ENCODE measurements at regions not wholly inside any gene's neighbourhood (a gene's known extent, or its start where the extent isn't known, plus 50 kb on each side); places are given as distances from the start of the nearest gene placed in this dataset.

DNA sequence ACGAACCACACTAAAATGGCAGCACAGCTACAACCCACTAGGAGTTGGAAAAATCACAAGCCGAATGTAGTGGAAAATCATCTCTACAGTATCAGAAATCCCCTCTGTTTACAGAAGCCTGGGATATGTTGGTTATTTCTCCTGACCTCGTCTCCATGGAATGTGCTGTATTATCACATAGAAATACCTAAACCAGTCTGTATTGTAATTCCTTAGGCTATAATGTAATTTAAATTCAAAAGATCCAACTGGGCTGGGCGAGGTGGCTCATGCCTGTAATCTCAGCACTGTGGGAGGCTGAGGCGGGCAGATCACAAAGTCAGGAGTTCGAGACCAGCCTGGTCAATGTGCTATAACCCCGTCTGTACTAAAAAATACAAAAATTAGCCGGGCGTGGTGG lies 244.8 kb upstream of the MPDZ start:
- no peak for DNase-seq

- no peak for DNase-seq
Observed at GRCh38 chr9:13520069-13520468, 240.6 kb upstream of the MPDZ start.

DNA sequence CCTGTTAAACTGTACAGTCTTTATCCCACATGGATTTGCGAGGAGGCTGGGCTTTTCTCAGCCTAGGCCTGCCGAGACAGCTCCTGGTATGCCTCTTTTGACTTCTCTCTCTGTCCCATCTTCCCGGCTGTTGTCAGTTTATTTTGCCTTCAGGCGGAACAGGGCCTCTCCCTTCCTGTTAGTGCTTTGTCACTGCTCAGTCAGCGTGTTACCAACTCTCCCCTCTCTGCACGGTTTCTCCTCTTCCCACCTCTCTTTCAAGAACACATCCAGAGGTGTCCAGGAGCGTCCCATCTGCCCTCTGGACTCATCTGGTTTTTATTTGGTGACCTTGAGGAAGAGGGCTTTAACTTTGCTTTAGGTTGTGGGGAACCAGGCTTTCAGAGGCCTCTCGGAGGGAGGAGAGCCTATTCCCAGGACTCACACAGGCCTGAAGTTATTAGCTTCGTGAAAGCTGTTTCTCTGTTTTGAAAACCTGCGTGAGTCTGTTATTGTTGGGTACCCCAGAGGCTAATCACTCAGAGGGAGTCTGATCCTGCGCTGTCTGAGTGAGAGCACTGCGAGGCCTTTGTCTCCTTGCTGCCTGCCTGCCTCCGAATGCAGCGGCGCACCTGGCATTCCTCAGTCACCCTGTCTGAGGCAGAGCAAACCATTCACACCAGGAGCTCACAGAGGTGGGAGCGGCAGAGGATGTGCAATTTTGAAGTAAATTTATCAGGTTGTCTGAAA lies 234.4 kb upstream of the MPDZ start:
- no peak for DNase-seq

GRCh38 chr9:13513286-13513685 lies 233.8 kb upstream of the MPDZ start:
- DNase-seq = no peak

DNA sequence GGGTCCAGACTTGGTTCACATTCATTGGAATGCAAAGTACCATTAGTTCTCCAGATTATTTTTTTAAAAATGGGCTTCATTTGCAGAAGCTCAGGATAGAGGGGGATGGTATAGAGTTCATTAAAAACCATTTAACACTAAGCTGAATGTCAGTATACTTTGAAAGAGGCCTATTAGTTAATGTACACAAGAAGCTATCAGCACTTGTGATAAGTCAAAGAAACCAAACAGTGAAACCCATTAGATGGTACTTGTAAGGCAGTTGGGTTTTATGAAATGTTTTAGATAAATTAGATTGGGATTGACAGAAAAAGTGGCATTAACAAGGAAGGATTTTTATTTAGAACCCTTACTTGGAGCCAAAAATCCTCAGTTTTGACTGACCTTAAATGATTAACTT lies 229.2 kb upstream of the MPDZ start:
- no peak for DNase-seq

- no peak for DNase-seq
Observed at GRCh38 chr9:13508086-13508485, 228.6 kb upstream of the MPDZ start.

- DNase-seq = no peak
Observed at GRCh38 chr9:13505797-13506196, 226.3 kb upstream of the MPDZ start.

DNA sequence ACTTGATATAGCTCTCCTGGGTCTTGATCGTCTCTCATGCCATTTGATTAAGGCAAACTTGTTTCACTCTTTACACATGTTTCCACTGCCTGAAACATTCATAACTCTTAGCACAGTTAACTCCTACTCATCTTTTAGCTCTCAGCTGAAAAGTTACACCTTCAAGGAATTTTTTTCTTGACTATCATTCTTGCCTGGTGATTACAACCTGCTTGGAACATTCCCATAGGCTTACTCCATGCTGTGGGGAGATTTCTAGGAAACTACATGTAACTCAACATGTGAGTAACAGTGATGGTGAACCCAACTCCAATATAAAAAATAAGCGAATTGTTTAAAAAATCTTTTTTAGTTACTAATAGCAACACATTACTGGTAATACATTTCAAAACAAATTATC lies 224.1 kb upstream of the MPDZ start:
- DNase-seq = no peak

- no peak for DNase-seq
Observed at GRCh38 chr9:13502484-13502883, 223.0 kb upstream of the MPDZ start.

GRCh38 chr9:13501018-13501417 lies 221.5 kb upstream of the MPDZ start:
- DNase-seq = no peak

DNA sequence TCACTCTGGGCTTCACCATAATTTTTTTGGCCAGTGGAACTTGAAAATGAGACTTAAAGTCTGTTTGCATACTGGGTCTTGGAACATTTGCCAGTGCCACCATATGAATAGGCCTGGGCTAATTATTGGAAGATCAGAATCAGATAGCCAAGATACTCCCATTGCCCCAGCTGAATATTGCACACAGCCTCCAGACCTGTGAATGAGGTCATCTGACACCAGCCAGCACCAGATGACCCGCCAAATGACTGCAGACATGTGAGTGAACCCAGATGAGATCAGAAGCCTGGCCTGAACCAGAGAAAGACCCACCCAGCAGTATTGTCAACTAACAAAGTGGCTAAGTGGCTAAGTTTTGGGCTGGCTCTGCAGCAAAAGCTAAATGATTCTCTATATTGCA lies 220.5 kb upstream of the MPDZ start:
- no peak for DNase-seq

DNA sequence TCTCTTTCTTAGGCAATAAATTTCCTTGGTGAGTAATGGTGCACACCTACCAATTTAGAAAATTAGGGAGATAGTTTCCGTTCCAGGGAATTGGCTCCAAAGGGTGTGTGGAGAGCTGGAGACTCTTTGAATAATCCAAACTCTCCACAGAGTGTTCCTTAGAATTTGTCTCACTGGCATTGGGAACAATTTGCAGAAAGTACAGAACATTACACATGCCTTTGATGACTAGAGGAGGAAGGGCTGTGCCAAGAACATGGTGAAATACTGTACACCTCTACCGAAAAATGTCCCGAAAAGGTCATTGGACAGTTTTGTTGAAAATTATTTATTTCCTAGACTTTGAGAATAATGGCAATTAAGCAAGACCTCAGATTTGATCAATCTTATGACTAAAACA lies 214.2 kb upstream of the MPDZ start:
- no peak for DNase-seq

- DNase-seq = no peak
Observed at GRCh38 chr9:13491493-13492424, 212.3 kb upstream of the MPDZ start.

DNA sequence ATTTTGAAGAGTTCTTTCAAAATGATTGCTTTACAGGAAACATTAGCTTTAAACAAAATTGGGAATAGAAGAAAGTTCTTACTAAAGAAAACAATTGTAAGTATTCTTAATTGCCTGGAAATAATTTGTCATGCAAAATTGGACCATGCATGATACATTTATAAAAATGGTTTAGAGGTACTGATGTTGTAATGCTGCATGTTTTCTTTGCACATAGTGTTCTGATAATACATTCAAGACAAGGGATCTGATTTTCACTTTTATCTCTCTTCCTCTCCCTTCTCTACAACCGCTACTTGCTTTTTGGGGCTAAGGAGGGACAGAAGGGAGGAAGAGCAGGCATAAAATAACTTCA lies 211.6 kb upstream of the MPDZ start:
- DNase-seq = no peak

GRCh38 chr9:13487936-13488335 lies 208.4 kb upstream of the MPDZ start:
- no peak for DNase-seq

GRCh38 chr9:13487498-13487897 lies 208.0 kb upstream of the MPDZ start:
- DNase-seq = no peak

GRCh38 chr9:13487071-13487470 lies 207.6 kb upstream of the MPDZ start:
- no peak for DNase-seq

GRCh38 chr9:13485068-13485596 lies 205.6 kb upstream of the MPDZ start:
- no peak for DNase-seq

- no peak for DNase-seq
Observed at GRCh38 chr9:13484186-13484585, 204.7 kb upstream of the MPDZ start.

DNA sequence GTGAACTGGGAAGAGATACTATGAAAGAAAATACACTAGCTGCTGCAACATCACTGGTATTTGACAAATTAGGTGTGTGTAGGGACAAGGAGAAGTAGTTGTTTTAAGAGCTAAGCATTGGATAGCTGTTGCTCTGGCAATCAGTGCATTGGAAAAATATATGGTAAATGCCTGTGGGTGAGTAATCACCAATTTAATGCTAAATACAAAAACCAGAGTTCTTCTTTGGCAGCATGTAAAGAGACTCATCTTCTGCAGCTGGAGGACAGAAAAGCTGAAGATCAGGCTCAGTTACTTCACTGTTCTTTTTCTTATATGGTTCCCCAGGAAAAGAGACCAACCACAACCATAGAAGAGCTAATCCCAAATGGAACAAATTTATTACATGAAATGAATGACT lies 201.8 kb upstream of the MPDZ start:
- DNase-seq = no peak

- DNase-seq = no peak
Observed at GRCh38 chr9:13480693-13481092, 201.2 kb upstream of the MPDZ start.

DNA sequence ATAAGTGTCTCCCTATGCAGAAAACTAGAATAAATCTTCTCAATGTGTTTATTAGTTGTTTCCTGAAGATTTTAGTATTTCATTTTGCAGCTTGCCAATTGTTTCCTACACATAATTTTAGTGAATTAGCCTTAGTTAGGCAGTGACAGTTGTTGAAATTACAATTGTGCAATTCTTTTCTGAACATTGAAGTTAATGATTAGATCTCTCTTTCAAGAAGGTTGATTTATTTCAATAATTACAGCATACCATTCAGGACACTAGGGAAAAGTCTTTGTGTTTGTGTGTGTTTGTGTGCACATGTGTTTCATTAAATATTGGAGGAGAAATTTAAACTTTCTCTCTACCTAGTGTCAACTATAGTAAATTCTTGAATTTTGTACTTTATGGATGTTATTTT lies 199.6 kb upstream of the MPDZ start:
- DNase-seq = no peak

- DNase-seq = no peak
Observed at GRCh38 chr9:13478639-13479038, 199.1 kb upstream of the MPDZ start.

DNA sequence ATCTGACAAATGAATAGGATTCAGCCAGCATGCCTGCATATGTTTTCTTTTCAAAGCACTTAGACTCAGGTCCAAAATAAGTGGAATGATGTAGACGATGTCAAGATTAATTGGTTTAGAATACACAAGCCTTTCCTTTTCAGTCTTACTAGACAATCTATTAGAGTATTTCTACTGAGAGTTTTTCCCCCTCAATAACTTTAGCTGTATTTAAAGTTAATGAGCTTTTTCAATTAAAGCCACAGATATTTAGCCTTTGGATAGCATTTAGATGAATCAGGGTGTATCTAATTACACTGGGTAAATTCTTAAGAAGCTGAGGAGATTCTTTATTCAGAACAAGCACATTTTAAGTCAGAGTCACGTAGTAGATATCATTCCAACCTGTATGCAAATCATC lies 198.7 kb upstream of the MPDZ start:
- DNase-seq = no peak
